ENCODE measurements at regions not wholly inside any gene's neighbourhood (a gene's known extent, or its start where the extent isn't known, plus 50 kb on each side); places are given as distances from the start of the nearest gene placed in this dataset.

GRCh38 chr16:7132465-7132864 is 200.2 kb upstream of the RBFOX1 start:
- TF ChIP-seq POLR2A (IDR thresholded peaks at IDR 0.05) (no peak), CTCF (IDR thresholded peaks at IDR 0.05) (no peak)

All from uterus (tissue), 2 donors.